Fibroblast of the aortic adventitia (primary cell): ENCODE measurements at regions not wholly inside any gene's neighbourhood (a gene's known extent, or its start where the extent isn't known, plus 50 kb on each side); places are given as distances from the start of the nearest gene placed in this dataset.
"Not testable (repeated sequence)": the region's sequence is repeated elsewhere in the genome, so short reads cannot be mapped to it uniquely, and the experiment has no call there.

Source experiments
- DNase-seq: peaks from one replicate; pipeline ENCODE4 v3.0.0-alpha.2; 2010; ENCODE audit warnings: low read depth
- H3K4me3 ChIP-seq: 2 replicates; pipeline ENCODE4 v1.5.1; 2011; ENCODE audit warnings: low read depth, mild to moderate bottlenecking, control low read depth, low read length, moderate library complexity
- CTCF ChIP-seq: IDR thresholded peaks from 2 replicates; pipeline ENCODE4 v1.5.1; 2011; ENCODE audit warnings: mild to moderate bottlenecking, low read length, control low read depth, inconsistent platforms; ENCODE audit not compliant: insufficient read depth

GRCh38 chr13:69279213-69279612 lies 828.4 kb upstream of the ATXN8OS start:
- H3K4me3 ChIP-seq, result no peak overlapping the region
- no peak for DNase-seq
- TF ChIP-seq CTCF, result no peak

GRCh38 chr13:69274231-69274630 lies 833.4 kb upstream of the ATXN8OS start:
- DNase-seq, result no peak
- H3K4me3 ChIP-seq, result no peak overlapping the region
- no peak for TF ChIP-seq CTCF

- no peak for DNase-seq
- TF ChIP-seq CTCF, result no peak
- no peak overlapping the region for H3K4me3 ChIP-seq
Measured at GRCh38 chr13:69264362-69265334, 843.0 kb upstream of the ATXN8OS start.

GRCh38 chr13:69243366-69243765 lies 864.3 kb upstream of the ATXN8OS start:
- no peak for TF ChIP-seq CTCF
- no peak overlapping the region for H3K4me3 ChIP-seq
- DNase-seq, result no peak

- no peak for TF ChIP-seq CTCF
- no peak for DNase-seq
- H3K4me3 ChIP-seq, result no peak overlapping the region
Measured at GRCh38 chr13:69234171-69234570, 873.5 kb upstream of the ATXN8OS start.

- DNase-seq, result no peak
- TF ChIP-seq CTCF, result no peak
- no peak overlapping the region for H3K4me3 ChIP-seq
Measured at GRCh38 chr13:69226427-69226826, 881.2 kb upstream of the ATXN8OS start.

GRCh38 chr13:69221633-69222498 lies 885.8 kb upstream of the ATXN8OS start:
- DNase-seq, H3K4me3 ChIP-seq: not testable (repeated sequence)
